Keratinocyte (primary cell): ENCODE measurements at regions not wholly inside any gene's neighbourhood (a gene's known extent, or its start where the extent isn't known, plus 50 kb on each side); places are given as distances from the start of the nearest gene placed in this dataset.

ENCODE experiments used
- DNase-seq: peaks from one replicate; pipeline ENCODE4 v3.0.0-alpha.2; 2011; ENCODE audit warnings: low read depth, missing footprints, low spot score
- FAIRE-seq: peaks from 2 replicates; lab custom pipeline; 2011; peaks lifted over from hg19 to GRCh38; lab: Jason Lieb, UNC
- H2AFZ ChIP-seq: 2 replicates; pipeline ENCODE4 v1.6.0; 2012; ENCODE audit warnings: low read length, control low read depth, inconsistent platforms; ENCODE audit not compliant: control insufficient read depth
- H3K27ac ChIP-seq: 2 replicates; pipeline ENCODE4 v1.5.1; 2011; ENCODE audit warnings: low read length; ENCODE audit not compliant: control insufficient read depth, insufficient read depth
- H3K27me3 ChIP-seq: 3 replicates; pipeline ENCODE4 v1.6.0; 2011; ENCODE audit warnings: low read length; ENCODE audit not compliant: control insufficient read depth, insufficient read depth; ENCODE audit errors: extremely low read depth
- H3K36me3 ChIP-seq, 2 experiments: 2 replicates in 1 of 2; 3 replicates in 1 of 2; pipeline ENCODE4 v1.5.1; 2011; ENCODE audit warnings: low read length in 2 of 2, mild to moderate bottlenecking in 1 of 2; ENCODE audit not compliant: control insufficient read depth in 2 of 2, insufficient read depth in 2 of 2; ENCODE audit errors: extremely low read depth in 1 of 2
- H3K4me1 ChIP-seq: 3 replicates; pipeline ENCODE4 v1.5.1; 2011; ENCODE audit warnings: low read length; ENCODE audit not compliant: control insufficient read depth, insufficient read depth; ENCODE audit errors: extremely low read depth
- H3K4me2 ChIP-seq: 3 replicates; pipeline ENCODE4 v1.6.0; 2011; ENCODE audit warnings: low read depth, low read length; ENCODE audit not compliant: control insufficient read depth, insufficient read depth; ENCODE audit errors: extremely low read depth
- H3K4me3 ChIP-seq, 3 experiments: fragments of 200-600 bp in 1 of 3; sonication (generic) in 1 of 3; 2 replicates in 2 of 3; 3 replicates in 1 of 3; pipeline ENCODE4 v1.5.1; 2011 to 2016; ENCODE audit warnings: low read length in 3 of 3, mild to moderate bottlenecking in 3 of 3, control low read depth in 2 of 3, inconsistent platforms in 1 of 3, low read depth in 1 of 3, mixed read lengths in 1 of 3, mixed run types in 1 of 3, moderate library complexity in 1 of 3; ENCODE audit not compliant: control insufficient read depth in 2 of 3, insufficient read depth in 2 of 3; ENCODE audit errors: extremely low read depth in 1 of 3
- H3K79me2 ChIP-seq: 2 replicates; pipeline ENCODE4 v1.6.0; 2012; ENCODE audit warnings: low read length; ENCODE audit not compliant: control insufficient read depth, insufficient read depth
- H3K9ac ChIP-seq: 3 replicates; pipeline ENCODE4 v1.6.0; 2011; ENCODE audit warnings: low read length; ENCODE audit not compliant: control insufficient read depth, insufficient read depth; ENCODE audit errors: extremely low read depth
- H3K9me1 ChIP-seq: 3 replicates; pipeline ENCODE4 v1.6.0; 2011; ENCODE audit warnings: low read length; ENCODE audit not compliant: control insufficient read depth, insufficient read depth; ENCODE audit errors: extremely low read depth
- H3K9me3 ChIP-seq: 2 replicates; pipeline ENCODE4 v1.5.1; 2012; ENCODE audit warnings: low read depth, low read length; ENCODE audit not compliant: control insufficient read depth
- H4K20me1 ChIP-seq: 3 replicates; pipeline ENCODE4 v1.6.0; 2011; ENCODE audit warnings: low read length; ENCODE audit not compliant: control insufficient read depth, insufficient read depth; ENCODE audit errors: extremely low read depth
- EZH2 ChIP-seq: IDR thresholded peaks from one replicate; pipeline ENCODE4 v1.6.1; 2012; ENCODE audit warnings: inconsistent platforms, mild to moderate bottlenecking, low read length, moderate library complexity
- dilution Hi-C: fragments of 300-500 bp; cut with MboI; formaldehyde crosslinking; loops from one replicate; pipeline ENCODE4 v1.7.0; 2020; ENCODE audit warnings: low sequenced_read_pairs; ENCODE audit not compliant: extremely low pct_ligation_motif_present
- TF ChIP-seq, protein P1 (sequence below), 3 experiments: IDR thresholded peaks in 1 of 3; conservative IDR thresholded peaks in 1 of 3; optimal IDR thresholded peaks in 1 of 3; 2 replicates in 2 of 3; 3 replicates in 1 of 3; pipeline versions ENCODE3 to v1.5.1; 2011; ENCODE audit warnings: low read length in 3 of 3, mild to moderate bottlenecking in 3 of 3, moderate library complexity in 2 of 3, control low read depth in 1 of 3, inconsistent platforms in 1 of 3; ENCODE audit not compliant: insufficient read depth in 2 of 3; ENCODE audit errors: extremely low read depth in 1 of 3

DNA sequence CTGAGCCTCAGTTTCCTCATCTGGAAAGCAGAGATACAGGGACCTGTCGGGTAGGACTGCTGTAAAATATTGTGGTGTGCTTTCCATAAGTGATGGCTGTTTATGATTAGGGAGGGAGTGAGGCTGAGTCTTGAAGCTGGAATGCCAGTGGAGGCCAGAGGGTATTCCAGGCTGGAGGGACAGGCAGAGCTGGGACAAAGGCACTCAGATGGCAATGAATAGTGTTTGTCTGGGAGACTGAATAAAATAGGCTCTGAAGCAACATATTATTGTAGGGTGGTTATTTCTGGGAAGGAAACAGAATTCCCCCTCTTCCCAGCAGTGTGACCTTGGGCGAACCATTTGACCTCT lies 120.7 kb downstream of the INHBB start:
- H4K20me1 ChIP-seq: no peaks in the 10 kb centered on the region
- H3K4me3 ChIP-seq: no peak overlapping the region
- H2AFZ ChIP-seq: no peak overlapping the region
- TF ChIP-seq EZH2: no peak
- TF ChIP-seq, protein P1, sequence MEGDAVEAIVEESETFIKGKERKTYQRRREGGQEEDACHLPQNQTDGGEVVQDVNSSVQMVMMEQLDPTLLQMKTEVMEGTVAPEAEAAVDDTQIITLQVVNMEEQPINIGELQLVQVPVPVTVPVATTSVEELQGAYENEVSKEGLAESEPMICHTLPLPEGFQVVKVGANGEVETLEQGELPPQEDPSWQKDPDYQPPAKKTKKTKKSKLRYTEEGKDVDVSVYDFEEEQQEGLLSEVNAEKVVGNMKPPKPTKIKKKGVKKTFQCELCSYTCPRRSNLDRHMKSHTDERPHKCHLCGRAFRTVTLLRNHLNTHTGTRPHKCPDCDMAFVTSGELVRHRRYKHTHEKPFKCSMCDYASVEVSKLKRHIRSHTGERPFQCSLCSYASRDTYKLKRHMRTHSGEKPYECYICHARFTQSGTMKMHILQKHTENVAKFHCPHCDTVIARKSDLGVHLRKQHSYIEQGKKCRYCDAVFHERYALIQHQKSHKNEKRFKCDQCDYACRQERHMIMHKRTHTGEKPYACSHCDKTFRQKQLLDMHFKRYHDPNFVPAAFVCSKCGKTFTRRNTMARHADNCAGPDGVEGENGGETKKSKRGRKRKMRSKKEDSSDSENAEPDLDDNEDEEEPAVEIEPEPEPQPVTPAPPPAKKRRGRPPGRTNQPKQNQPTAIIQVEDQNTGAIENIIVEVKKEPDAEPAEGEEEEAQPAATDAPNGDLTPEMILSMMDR (optimal IDR thresholded peaks at IDR 0.05 in 1 of 3, IDR thresholded peaks at IDR 0.05 in 1 of 3, conservative IDR thresholded peaks at IDR 0.05 in 1 of 3; ENCODE audit: extremely low read depth in 1 of 3, insufficient read depth in 2 of 3, low read length in 3 of 3): no peak
- DNase-seq: no peak
- H3K27me3 ChIP-seq: no peaks in the 10 kb centered on the region
- no peak overlapping the region for H3K27ac ChIP-seq
- H3K4me1 ChIP-seq: peaks cover 15% of the 10 kb centered on the region
- no peak overlapping the region for H3K9ac ChIP-seq
- H3K36me3 ChIP-seq: no peaks in the 10 kb centered on the region
- no peaks in the 10 kb centered on the region for H3K9me1 ChIP-seq
- H3K9me3 ChIP-seq: peaks cover 2% of the 10 kb centered on the region
- dilution Hi-C loops: no loop called here
- no peaks in the 10 kb centered on the region for H3K79me2 ChIP-seq
- no peak for FAIRE-seq
- no peak overlapping the region for H3K4me2 ChIP-seq

DNA sequence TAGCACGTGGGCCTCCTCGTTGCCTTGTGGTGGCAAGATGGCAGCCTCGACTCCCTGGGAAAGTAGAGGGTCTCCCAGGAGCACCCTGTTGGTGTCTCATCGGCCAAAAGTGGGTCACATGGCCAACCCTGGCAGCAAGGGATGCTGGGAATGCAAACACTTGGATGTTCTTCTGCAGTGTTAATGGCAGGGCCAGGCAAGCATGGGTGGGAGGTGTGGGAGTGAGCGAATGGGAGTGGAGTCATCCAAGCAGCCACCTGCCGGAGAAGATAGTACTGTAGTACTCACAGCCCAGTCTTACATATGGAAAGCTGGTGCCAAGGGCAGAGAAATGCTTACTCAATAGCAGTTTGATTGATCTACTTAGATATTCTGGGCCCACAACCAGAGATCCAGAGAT lies 122.2 kb downstream of the INHBB start:
- H3K9ac ChIP-seq: no peak overlapping the region
- dilution Hi-C loops: no loop called here
- DNase-seq (no peak), FAIRE-seq (no peak)
- H3K79me2 ChIP-seq: no peaks in the 10 kb centered on the region
- H4K20me1 ChIP-seq: no peaks in the 10 kb centered on the region
- TF ChIP-seq, protein P1 (optimal IDR thresholded peaks at IDR 0.05 in 1 of 3, IDR thresholded peaks at IDR 0.05 in 1 of 3, conservative IDR thresholded peaks at IDR 0.05 in 1 of 3; ENCODE audit: extremely low read depth in 1 of 3, insufficient read depth in 2 of 3, low read length in 3 of 3): no peak
- no peak for TF ChIP-seq EZH2
- H3K4me1 ChIP-seq: peaks cover 24% of the 10 kb centered on the region
- H3K4me3 ChIP-seq: no peak overlapping the region
- H3K27ac ChIP-seq: no peak overlapping the region
- peaks cover 8% of the 10 kb centered on the region for H3K9me3 ChIP-seq
- no peaks in the 10 kb centered on the region for H3K27me3 ChIP-seq
- no peaks in the 10 kb centered on the region for H3K36me3 ChIP-seq
- H3K4me2 ChIP-seq: no peak overlapping the region
- H2AFZ ChIP-seq: no peak overlapping the region
- no peaks in the 10 kb centered on the region for H3K9me1 ChIP-seq
